GM21515 (cell line): ENCODE measurements at regions not wholly inside any gene's neighbourhood (a gene's known extent, or its start where the extent isn't known, plus 50 kb on each side); places are given as distances from the start of the nearest gene placed in this dataset.

Source experiments
- ATAC-seq: cut with Tn5 transposase; IDR thresholded peaks from one replicate; pipeline ENCODE4 v1.9.1; 2021; ENCODE audit not compliant: unreplicated experiment

DNA sequence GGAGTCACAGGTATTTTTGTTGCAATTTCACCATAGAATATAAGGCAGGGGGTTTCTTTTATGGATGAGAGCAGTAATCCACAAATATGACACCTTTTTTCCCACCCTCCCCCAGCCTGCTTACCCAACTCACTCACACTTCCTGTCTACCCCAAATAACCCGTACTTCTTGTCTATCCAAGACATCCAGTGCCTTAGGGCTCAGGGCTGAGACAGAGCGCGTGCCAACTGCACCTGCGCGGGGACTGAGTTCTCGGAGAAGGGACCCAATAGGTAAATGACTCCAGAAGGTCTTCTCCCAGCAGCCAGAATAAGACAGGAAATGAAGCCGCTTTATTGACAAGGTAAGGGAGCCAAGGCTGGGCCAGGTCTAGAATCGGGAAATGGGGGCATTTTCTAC lies 369.1 kb downstream of the SIPA1L2 start:
- no peak for ATAC-seq

DNA sequence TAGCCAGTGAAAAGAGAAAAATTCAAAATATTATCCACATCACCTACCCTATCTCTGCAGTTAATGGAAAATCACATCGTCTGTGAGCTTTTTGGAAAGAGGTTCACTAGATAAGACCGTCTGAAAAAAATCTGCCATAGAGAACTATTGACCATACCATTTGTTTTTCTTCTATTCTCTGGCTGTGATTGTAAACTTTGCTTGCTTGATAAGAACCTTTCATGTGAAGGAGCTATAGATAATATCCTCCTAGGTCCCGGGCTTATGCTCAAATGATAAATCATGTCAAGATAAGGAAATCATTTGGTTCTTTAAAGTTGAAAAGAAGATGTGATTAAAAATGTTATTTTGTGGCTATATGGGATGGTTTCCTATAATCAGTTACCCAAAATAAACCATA lies 369.9 kb downstream of the SIPA1L2 start:
- no peak for ATAC-seq

DNA sequence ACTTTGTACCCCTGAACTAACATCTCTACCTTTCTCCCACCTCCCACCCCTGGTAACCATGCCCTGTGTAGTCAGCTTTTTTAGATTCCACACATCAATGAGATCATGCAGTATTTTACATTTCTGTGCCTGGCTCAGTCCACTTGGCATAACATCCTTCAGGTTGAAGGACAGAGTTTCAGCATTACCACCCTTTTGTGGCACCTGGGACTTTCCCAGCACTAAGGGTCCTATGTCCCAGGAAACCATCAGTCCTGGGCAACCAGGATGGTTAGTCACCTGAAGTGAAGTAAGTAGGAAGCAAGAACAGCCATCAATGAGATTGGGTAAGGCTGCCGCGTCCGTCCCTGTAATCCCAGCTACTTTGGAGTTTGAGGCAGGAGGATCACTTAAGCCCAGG lies 370.6 kb downstream of the SIPA1L2 start:
- no peak for ATAC-seq

DNA sequence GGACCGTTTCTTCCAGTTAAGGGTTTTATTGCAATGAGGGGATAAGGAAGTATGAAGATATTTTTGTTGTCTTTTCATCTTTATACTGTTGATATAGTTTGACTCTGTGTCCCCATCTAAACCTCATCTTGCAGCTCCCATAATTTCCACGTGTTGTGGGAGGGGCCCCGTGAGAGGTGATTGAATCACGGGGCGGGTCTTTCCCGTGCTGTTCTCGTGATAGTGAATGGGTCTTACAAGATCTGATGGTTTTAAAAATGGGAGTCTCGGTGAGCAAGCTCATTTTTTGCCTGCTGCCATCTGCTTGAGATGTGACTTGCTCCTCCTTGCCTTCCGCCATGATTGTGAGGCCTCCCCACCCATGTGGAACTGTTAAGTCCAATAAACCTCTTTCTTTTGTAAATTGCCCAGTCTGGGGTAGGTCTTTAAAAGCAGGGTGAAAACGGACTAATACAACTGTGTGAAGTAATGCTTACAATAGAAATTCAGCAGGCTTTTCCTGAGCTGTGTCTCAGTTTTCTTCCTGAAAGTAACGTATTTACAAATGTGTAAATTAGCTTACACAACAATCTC lies 377.3 kb downstream of the SIPA1L2 start:
- ATAC-seq = no peak

- no peak for ATAC-seq
These were observed 379.1 kb downstream of the SIPA1L2 start for GRCh38 chr1:232250838-232251237.

DNA sequence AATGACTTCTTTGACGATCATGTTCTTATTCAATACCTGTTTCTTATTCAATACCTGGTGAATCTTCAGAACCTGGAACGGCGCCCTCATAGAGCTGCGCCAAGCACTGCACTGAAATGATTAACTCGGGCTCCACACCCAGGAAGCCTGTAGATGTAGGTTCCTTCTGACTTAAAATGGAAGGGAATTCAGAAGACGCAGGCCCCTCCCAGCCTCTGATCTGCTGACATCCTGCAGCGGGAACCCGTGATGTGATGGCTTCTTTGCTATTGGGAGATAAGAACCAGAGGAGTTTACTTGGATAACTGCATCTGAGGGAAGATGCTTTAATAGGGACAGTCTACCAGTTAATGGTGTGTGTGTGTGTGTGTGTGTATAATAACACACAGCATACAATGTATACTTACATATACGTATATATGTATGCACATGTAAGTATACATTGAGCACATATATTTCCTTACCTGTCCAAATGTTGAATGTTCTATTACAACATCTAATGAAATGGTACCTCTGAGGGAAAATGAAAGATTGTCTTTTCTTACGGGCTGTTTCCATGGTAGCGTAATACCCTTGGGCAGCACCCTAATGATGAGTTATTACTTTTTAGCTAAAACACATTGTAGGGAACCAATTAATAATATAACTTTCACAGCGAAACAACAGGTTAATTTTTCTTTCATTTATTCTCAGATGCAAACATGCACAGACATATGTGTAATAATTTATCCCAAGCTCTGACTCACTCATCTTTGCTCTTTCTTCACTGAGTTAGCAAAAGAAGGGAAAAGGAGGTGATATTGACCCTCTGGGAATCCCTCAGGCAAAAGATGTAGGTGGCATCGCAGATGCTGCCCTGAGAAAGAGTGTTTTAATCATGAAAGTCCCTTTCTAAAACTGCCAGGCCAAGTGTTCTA lies 379.8 kb downstream of the SIPA1L2 start:
- no peak for ATAC-seq

GRCh38 chr1:232249339-232249738 lies 380.6 kb downstream of the SIPA1L2 start:
- no peak for ATAC-seq

DNA sequence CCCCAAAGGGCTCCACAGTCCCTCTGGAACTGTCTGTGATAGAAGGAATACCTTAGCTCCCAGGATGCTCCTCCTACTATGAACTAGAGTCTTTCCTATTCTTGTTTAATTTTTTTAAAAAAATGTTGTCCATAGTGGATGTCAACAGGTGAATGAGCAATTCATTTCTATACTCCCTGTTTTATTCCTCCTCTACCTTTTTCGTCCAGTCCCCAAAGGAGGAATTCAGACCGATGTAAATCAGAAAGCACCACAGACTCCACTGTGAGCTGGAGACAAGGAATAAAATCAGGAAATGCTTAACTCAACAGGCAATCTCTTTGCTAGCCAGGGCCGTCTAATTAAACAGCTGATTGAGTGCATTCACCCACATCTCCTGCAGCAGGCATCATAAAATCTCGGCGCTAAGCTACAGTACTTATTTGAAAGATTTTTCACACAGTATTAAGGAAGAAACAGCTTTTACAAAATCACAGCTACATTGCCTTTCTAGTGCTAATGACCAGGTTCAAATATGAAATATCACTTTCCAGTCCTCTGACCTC lies 381.6 kb downstream of the SIPA1L2 start:
- no peak for ATAC-seq

GRCh38 chr1:232247669-232248068 lies 382.3 kb downstream of the SIPA1L2 start:
- ATAC-seq = no peak

DNA sequence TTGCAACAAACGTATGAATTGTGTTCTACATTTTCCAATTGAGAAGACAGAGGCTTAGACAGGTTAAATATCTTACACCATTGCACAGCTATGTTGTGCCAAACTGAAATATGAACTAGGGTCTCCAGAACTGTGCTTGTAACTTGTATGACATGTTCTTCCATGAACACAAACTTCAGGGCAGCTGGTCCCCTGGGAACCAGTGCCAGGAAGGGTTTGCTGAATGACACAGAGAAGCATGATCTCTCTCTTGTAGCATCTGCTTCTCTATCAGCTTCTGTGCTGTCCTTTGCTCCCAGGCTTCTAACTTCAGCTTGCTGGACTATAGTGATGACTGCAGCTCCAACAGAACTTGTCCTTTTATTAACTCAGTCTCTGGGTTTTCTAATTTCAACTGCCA lies 385.5 kb downstream of the SIPA1L2 start:
- no peak for ATAC-seq

DNA sequence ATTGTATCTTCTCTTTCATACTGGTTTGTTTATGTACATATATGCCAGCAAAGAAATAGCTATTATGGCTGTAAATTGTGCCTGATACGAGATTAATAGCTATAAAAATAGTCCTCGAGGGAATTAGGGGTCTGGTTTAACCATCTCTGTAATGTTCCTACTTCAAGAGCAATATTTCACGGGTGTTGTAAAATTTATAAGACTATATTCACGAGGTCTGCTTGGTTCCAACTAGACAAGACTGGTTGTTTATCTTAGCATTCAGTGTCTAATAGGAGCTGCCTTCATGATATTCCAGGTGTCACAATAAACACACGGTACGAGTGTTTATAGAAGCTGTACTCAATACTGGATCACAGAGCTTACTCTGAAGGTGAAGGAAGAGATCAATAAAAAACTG lies 389.9 kb downstream of the SIPA1L2 start:
- ATAC-seq = no peak

- ATAC-seq = no peak
These were observed 390.4 kb downstream of the SIPA1L2 start for GRCh38 chr1:232239522-232239921.

DNA sequence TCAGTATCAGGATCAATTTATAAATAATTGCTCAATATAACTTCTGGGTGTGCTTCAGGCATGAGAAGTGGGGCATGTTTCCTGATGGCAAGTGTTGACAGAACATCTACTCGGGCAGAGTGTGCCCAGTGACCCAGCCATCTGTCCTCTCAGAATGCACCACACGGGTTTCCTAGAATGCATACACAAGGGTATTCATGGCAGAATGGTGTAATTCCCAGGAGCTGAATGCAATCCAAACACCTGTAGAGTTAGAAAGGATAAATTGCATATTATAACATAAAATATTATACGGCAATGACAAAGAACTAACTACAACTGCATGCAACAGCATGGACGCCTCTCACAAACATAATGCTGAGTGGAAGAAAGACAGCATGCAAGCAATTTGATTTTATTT lies 391.9 kb downstream of the SIPA1L2 start:
- no peak for ATAC-seq

GRCh38 chr1:232227306-232227705 lies 402.6 kb downstream of the SIPA1L2 start:
- ATAC-seq = no peak

GRCh38 chr1:232226197-232226712 lies 403.7 kb downstream of the SIPA1L2 start:
- ATAC-seq = no peak

DNA sequence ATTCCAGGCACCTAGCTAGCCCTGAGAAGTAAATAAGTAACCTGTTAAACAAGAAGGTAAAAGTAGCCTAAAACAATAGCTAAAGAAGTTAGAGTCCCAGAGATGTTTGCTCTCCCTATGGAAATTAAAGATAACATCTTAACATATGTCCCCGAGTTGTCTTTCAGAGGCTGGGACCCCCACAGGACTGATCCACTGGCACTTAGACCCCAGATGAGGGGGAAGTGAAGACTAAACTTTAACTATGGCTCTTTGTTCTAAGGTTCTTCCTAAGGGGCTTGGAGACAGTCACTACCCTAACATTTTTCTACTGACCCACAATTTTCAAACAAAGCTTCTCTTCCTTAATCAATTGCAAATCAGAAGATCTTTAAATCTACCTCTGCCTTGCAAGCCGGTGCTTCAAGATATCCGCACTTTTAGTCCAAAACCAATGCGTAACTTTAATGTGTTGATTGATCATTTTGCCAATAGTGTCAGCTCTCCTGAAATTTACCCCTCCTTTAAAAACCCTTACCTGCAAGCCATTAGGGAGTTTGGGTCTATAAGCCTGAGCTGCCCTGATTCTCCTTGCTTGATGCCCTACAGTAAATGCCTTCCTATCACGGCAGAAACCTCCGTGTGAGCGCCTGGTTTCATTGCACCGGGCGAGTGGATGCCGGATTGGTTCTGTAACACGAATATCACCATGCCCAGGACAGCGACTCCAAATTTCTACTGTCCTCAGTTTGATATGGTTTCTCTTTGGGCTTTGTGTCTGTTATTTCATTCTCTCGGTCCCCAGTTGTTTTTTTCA lies 404.4 kb downstream of the SIPA1L2 start:
- no peak for ATAC-seq

GRCh38 chr1:232223887-232224286 lies 406.0 kb downstream of the SIPA1L2 start:
- ATAC-seq = no peak

DNA sequence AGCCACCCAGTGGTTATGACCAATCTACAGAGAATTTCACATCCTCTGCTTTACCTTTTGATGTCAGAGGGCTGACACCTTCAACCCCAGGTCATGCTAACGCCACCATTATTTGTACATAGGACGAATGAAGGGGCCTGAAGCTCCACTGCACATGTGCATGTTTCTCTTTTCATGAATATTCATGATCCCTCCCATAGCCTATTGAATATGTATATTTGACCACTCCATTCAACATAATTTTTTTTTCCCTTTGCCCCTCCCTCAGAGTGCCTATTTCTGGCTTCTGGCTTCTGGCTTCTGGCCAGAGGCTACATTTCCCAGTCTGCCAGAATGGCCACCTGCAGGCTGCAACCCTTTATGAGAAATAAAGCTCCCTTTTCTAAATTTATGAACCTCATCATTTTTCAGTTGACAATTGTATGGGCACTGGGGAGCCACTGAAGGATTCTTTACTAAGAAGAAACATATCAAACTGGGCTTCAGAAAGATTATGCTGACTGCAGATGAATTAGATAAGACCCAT lies 406.7 kb downstream of the SIPA1L2 start:
- ATAC-seq = no peak

- ATAC-seq = no peak
These were observed 407.3 kb downstream of the SIPA1L2 start for GRCh38 chr1:232222614-232223013.

- ATAC-seq = no peak
These were observed 408.0 kb downstream of the SIPA1L2 start for GRCh38 chr1:232221802-232222499.
